ENCODE measurements at regions not wholly inside any gene's neighbourhood (a gene's known extent, or its start where the extent isn't known, plus 50 kb on each side); places are given as distances from the start of the nearest gene placed in this dataset.

- no peak for TF ChIP-seq POLR2A (IDR thresholded peaks at IDR 0.05)
- no peak for TF ChIP-seq CTCF (IDR thresholded peaks at IDR 0.05)
- TF ChIP-seq EP300 (IDR thresholded peaks at IDR 0.05): no peak
- TF ChIP-seq POLR2AphosphoS5 (IDR thresholded peaks at IDR 0.05): no peak
- Histone ChIP-seq H3K36me3 (no peaks in the 10 kb centered on the region), H3K4me1 (no peaks in the 10 kb centered on the region), H3K4me3 (no peak overlapping the region), H3K27ac (no peak overlapping the region), H3K9me3 (no peaks in the 10 kb centered on the region), H3K27me3 (no peaks in the 10 kb centered on the region)
- WGBS, 2 donors: 49 to 78% methylated on average over 1 of the region's 1 CpG
- intact Hi-C loops (cut with DNase I): no loop called here
- no peak for DNase-seq
Measured at GRCh38 chr5:84741056-84741455, 356.4 kb upstream of the EDIL3 start.

- Histone ChIP-seq H3K27me3 (no peaks in the 10 kb centered on the region), H3K27ac (no peak overlapping the region), H3K36me3 (no peaks in the 10 kb centered on the region), H3K4me3 (no peak overlapping the region), H3K4me1 (no peaks in the 10 kb centered on the region), H3K9me3 (no peaks in the 10 kb centered on the region)
- DNase-seq: no peak
- intact Hi-C loops (cut with DNase I): no loop called here
- TF ChIP-seq POLR2AphosphoS5 (IDR thresholded peaks at IDR 0.05) (no peak), EP300 (IDR thresholded peaks at IDR 0.05) (no peak), POLR2A (IDR thresholded peaks at IDR 0.05) (no peak), CTCF (IDR thresholded peaks at IDR 0.05) (no peak)
- 62 to 67% methylated on average over 5 of the region's 5 CpGs for WGBS, 2 donors
Measured at GRCh38 chr5:84729326-84729725, 344.6 kb upstream of the EDIL3 start.

- intact Hi-C loops (cut with DNase I): no loop called here
- no peak for DNase-seq
- 84 to 88% methylated on average over 2 of the region's 2 CpGs for WGBS, 2 donors
- H3K4me1 ChIP-seq: no peaks in the 10 kb centered on the region
- no peaks in the 10 kb centered on the region for H3K27me3 ChIP-seq
- H3K27ac ChIP-seq: no peak overlapping the region
- TF ChIP-seq POLR2AphosphoS5 (IDR thresholded peaks at IDR 0.05) (no peak), CTCF (IDR thresholded peaks at IDR 0.05) (no peak), POLR2A (IDR thresholded peaks at IDR 0.05) (no peak), EP300 (IDR thresholded peaks at IDR 0.05) (no peak)
- no peaks in the 10 kb centered on the region for H3K36me3 ChIP-seq
- H3K9me3 ChIP-seq: no peaks in the 10 kb centered on the region
- no peak overlapping the region for H3K4me3 ChIP-seq
Measured at GRCh38 chr5:84727708-84728107, 343.0 kb upstream of the EDIL3 start.

GRCh38 chr5:84725946-84726570, 341.4 kb upstream of the EDIL3 start:
- WGBS, 2 donors: 51 to 83% methylated on average over 2 of the region's 2 CpGs
- no peak overlapping the region for H3K27ac ChIP-seq
- no peak overlapping the region for H3K4me3 ChIP-seq
- H3K4me1 ChIP-seq: no peaks in the 10 kb centered on the region
- no peak for TF ChIP-seq EP300 (IDR thresholded peaks at IDR 0.05)
- H3K9me3 ChIP-seq: no peaks in the 10 kb centered on the region
- H3K36me3 ChIP-seq: no peaks in the 10 kb centered on the region
- intact Hi-C loops (cut with DNase I): no loop called here
- DNase-seq: no peak
- no peaks in the 10 kb centered on the region for H3K27me3 ChIP-seq

- Histone ChIP-seq H3K9me3 (no peaks in the 10 kb centered on the region), H3K36me3 (no peaks in the 10 kb centered on the region), H3K4me3 (no peak overlapping the region), H3K27me3 (no peaks in the 10 kb centered on the region), H3K4me1 (no peaks in the 10 kb centered on the region), H3K27ac (no peak overlapping the region)
- no peak for TF ChIP-seq POLR2AphosphoS5 (IDR thresholded peaks at IDR 0.05)
- WGBS, 2 donors: 40 to 90% methylated on average over 1 of the region's 1 CpG
- intact Hi-C loops (cut with DNase I): no loop called here
- no peak for DNase-seq
Measured at GRCh38 chr5:84724683-84725082, 340.0 kb upstream of the EDIL3 start.

- 86 to 92% methylated on average over 3 of the region's 3 CpGs for WGBS, 2 donors
Measured at GRCh38 chr5:84724181-84724580, 339.5 kb upstream of the EDIL3 start.

More at GRCh38 chr5:84724181-84724580, 339.5 kb upstream of the EDIL3 start:
- no peaks in the 10 kb centered on the region for H3K4me1 ChIP-seq
- no peak for TF ChIP-seq POLR2A (IDR thresholded peaks at IDR 0.05)
- no peak for TF ChIP-seq CTCF (IDR thresholded peaks at IDR 0.05)
- TF ChIP-seq EP300 (IDR thresholded peaks at IDR 0.05): no peak
- no peak for TF ChIP-seq POLR2AphosphoS5 (IDR thresholded peaks at IDR 0.05)
- no peaks in the 10 kb centered on the region for H3K36me3 ChIP-seq
- no peak for DNase-seq
- H3K4me3 ChIP-seq: no peak overlapping the region
- H3K27me3 ChIP-seq: no peaks in the 10 kb centered on the region
- intact Hi-C loops (cut with DNase I): no loop called here
- H3K27ac ChIP-seq: no peak overlapping the region
- H3K9me3 ChIP-seq: no peaks in the 10 kb centered on the region

Measured in sigmoid colon (tissue), 6 donors.